ENCODE measurements at regions not wholly inside any gene's neighbourhood (a gene's known extent, or its start where the extent isn't known, plus 50 kb on each side); places are given as distances from the start of the nearest gene placed in this dataset.
A peak's percentile ranks its signal among the peaks of the same experiment; 100 is the strongest.

DNA sequence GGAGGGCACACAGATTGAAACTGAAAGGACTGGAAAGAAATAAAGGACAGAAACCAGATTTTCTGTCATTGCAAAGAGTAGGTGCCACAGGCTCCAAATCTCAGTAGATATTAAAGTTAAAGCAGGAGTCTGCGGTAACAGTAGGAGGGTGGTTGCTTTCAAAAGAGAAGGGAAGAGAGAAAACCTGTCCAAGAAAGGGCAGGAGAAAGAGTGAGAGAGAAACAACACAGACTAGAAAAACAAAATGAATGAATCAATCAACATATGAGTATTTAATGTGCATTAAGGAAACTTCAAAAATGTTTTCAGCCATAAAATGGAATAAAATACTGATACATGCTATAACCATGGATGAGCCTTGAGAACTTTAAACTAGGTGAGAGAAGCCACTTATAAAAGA, 143.1 kb upstream of the CTAGE1 start:
- Histone ChIP-seq H4K20me1 (ENCODE audit: insufficient read depth, low read length) (no peaks in the 10 kb centered on the region), H2AFZ (ENCODE audit: low read length) (no peak overlapping the region), H3K36me3 (ENCODE audit: insufficient read depth, low read length) (no peaks in the 10 kb centered on the region), H3K4me1 (ENCODE audit: insufficient read depth, low read length, severe bottlenecking) (no peaks in the 10 kb centered on the region), H3K4me2 (ENCODE audit: low read length) (no peak overlapping the region), H3K9ac (ENCODE audit: low read length) (no peak overlapping the region), H3K9me3 (ENCODE audit: low read length) (no peaks in the 10 kb centered on the region), H3K9me2 (ENCODE audit: low read depth, low read length) (no peaks in the 10 kb centered on the region), H3F3A (ENCODE audit: insufficient read depth, low read length) (no peaks in the 10 kb centered on the region), H3K27me3 (ENCODE audit: insufficient read depth, low read length) (no peaks in the 10 kb centered on the region), H3K4me3 (ENCODE audit: low read depth, low read length, poor library complexity, severe bottlenecking) (no peak overlapping the region), H3K79me2 (ENCODE audit: insufficient read depth, low read length) (no peaks in the 10 kb centered on the region), H3K27ac (ENCODE audit: low read depth, low read length, poor library complexity, severe bottlenecking) (no peak overlapping the region)
- TF ChIP-seq, protein P1, sequence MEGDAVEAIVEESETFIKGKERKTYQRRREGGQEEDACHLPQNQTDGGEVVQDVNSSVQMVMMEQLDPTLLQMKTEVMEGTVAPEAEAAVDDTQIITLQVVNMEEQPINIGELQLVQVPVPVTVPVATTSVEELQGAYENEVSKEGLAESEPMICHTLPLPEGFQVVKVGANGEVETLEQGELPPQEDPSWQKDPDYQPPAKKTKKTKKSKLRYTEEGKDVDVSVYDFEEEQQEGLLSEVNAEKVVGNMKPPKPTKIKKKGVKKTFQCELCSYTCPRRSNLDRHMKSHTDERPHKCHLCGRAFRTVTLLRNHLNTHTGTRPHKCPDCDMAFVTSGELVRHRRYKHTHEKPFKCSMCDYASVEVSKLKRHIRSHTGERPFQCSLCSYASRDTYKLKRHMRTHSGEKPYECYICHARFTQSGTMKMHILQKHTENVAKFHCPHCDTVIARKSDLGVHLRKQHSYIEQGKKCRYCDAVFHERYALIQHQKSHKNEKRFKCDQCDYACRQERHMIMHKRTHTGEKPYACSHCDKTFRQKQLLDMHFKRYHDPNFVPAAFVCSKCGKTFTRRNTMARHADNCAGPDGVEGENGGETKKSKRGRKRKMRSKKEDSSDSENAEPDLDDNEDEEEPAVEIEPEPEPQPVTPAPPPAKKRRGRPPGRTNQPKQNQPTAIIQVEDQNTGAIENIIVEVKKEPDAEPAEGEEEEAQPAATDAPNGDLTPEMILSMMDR (IDR thresholded peaks at IDR 0.05; ENCODE audit: low read length), result no peak
- no peak for TF ChIP-seq EZH2 (IDR thresholded peaks at IDR 0.05; ENCODE audit: borderline replicate concordance, low read length)

DNA sequence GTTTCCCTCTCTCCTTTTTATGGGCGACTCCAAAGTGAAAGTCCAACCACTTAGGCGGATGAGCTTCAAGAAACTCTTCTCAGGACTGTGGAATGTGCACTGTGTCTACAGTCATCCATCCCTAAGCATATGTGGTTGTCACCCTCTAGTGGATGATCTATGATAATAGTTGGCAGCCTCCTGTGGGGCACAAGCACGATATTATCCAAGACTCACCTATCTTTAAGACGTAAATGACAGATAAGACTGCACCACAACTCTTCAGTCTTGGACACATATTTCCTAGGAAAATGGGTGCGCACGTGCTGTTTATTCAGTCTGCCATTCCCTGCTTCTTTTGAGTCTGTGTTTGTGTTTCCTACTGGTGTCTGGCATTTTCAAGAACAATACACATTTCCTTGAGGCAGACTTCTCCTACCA, 145.5 kb upstream of the CTAGE1 start:
- TF ChIP-seq, protein P1 (IDR thresholded peaks at IDR 0.05; ENCODE audit: low read length), result peak; percentile 71
- TF ChIP-seq EZH2 (IDR thresholded peaks at IDR 0.05; ENCODE audit: borderline replicate concordance, low read length), result no peak
- H3K79me2 ChIP-seq (ENCODE audit: insufficient read depth, low read length), result no peaks in the 10 kb centered on the region
- H3K4me2 ChIP-seq (ENCODE audit: low read length), result no peak overlapping the region
- H3K9me3 ChIP-seq (ENCODE audit: low read length), result no peaks in the 10 kb centered on the region
- no peaks in the 10 kb centered on the region for H3K4me1 ChIP-seq (ENCODE audit: insufficient read depth, low read length, severe bottlenecking)
- H3K4me3 ChIP-seq (ENCODE audit: low read depth, low read length, poor library complexity, severe bottlenecking), result no peak overlapping the region
- H4K20me1 ChIP-seq (ENCODE audit: insufficient read depth, low read length), result no peaks in the 10 kb centered on the region
- no peaks in the 10 kb centered on the region for H3K9me2 ChIP-seq (ENCODE audit: low read depth, low read length)
- H3K9ac ChIP-seq (ENCODE audit: low read length), result no peak overlapping the region
- H3K36me3 ChIP-seq (ENCODE audit: insufficient read depth, low read length), result no peaks in the 10 kb centered on the region
- no peak overlapping the region for H2AFZ ChIP-seq (ENCODE audit: low read length)
- no peaks in the 10 kb centered on the region for H3F3A ChIP-seq (ENCODE audit: insufficient read depth, low read length)
- H3K27ac ChIP-seq (ENCODE audit: low read depth, low read length, poor library complexity, severe bottlenecking), result no peak overlapping the region
- no peaks in the 10 kb centered on the region for H3K27me3 ChIP-seq (ENCODE audit: insufficient read depth, low read length)

DNA sequence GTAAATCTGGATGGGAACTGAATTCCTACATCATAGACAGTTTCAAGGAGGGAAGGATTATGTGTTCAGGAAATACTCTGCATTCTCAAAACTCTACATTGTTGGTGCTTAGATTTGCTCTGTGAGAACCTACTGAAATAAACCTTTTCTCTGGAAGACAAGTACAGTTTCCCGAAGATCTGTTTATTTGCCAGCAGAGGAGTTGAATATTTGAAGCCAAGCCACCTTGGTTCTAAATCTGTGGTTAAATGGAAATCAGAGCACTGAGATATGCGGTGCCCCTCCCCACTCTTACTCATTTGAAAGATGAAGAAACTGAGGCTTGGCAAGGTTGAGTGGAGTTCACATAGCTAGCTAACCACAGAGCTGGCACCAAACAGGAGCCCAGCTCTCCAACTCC, 146.3 kb upstream of the CTAGE1 start:
- no peaks in the 10 kb centered on the region for H4K20me1 ChIP-seq (ENCODE audit: insufficient read depth, low read length)
- TF ChIP-seq, protein P1 (IDR thresholded peaks at IDR 0.05; ENCODE audit: low read length), result no peak
- no peak for TF ChIP-seq EZH2 (IDR thresholded peaks at IDR 0.05; ENCODE audit: borderline replicate concordance, low read length)
- no peaks in the 10 kb centered on the region for H3F3A ChIP-seq (ENCODE audit: insufficient read depth, low read length)
- no peaks in the 10 kb centered on the region for H3K27me3 ChIP-seq (ENCODE audit: insufficient read depth, low read length)
- H3K27ac ChIP-seq (ENCODE audit: low read depth, low read length, poor library complexity, severe bottlenecking), result no peak overlapping the region
- no peak overlapping the region for H3K9ac ChIP-seq (ENCODE audit: low read length)
- no peaks in the 10 kb centered on the region for H3K4me1 ChIP-seq (ENCODE audit: insufficient read depth, low read length, severe bottlenecking)
- H3K9me3 ChIP-seq (ENCODE audit: low read length), result no peaks in the 10 kb centered on the region
- no peaks in the 10 kb centered on the region for H3K9me2 ChIP-seq (ENCODE audit: low read depth, low read length)
- no peak overlapping the region for H3K4me2 ChIP-seq (ENCODE audit: low read length)
- H2AFZ ChIP-seq (ENCODE audit: low read length), result no peak overlapping the region
- H3K36me3 ChIP-seq (ENCODE audit: insufficient read depth, low read length), result no peaks in the 10 kb centered on the region
- H3K79me2 ChIP-seq (ENCODE audit: insufficient read depth, low read length), result no peaks in the 10 kb centered on the region
- H3K4me3 ChIP-seq (ENCODE audit: low read depth, low read length, poor library complexity, severe bottlenecking), result no peak overlapping the region
